GM12865 (cell line): ENCODE measurements at regions not wholly inside any gene's neighbourhood (a gene's known extent, or its start where the extent isn't known, plus 50 kb on each side); places are given as distances from the start of the nearest gene placed in this dataset.

ENCODE experiments used
- DNase-seq: peaks from one replicate; pipeline ENCODE4 v3.0.0; 2010; ENCODE audit warnings: low read depth
- H3K4me3 ChIP-seq: 2 replicates; pipeline ENCODE4 v1.5.1; 2011; ENCODE audit warnings: mild to moderate bottlenecking, low read depth, low read length, control low read depth
- TF ChIP-seq, protein P1 (sequence below): IDR thresholded peaks from 2 replicates; pipeline ENCODE4 v1.5.1; 2011; ENCODE audit warnings: low read length, control low read depth, low read depth, inconsistent platforms; ENCODE audit not compliant: insufficient read depth; ENCODE audit errors: missing control alignments

DNA sequence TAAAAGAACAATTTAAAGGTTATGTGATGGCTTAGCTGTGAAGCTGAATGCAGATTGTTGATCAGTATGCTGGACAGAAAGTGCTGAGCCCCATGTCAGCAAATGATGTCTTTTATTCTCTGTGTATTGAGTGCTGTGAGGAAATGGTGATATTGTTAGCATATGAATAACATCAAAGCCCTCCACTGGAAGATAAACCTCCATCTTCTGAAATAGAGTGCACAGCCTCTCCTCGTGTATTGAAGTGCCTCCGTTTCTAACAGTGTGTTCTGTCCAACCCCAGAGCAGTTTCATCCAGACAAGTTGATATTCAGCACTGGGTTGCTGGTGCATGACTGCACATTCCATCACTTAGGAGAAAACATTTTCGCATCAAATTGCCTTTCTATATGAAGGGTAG, 242.9 kb downstream of the CSNK1G3 start:
- no peak overlapping the region for H3K4me3 ChIP-seq
- TF ChIP-seq, protein P1, sequence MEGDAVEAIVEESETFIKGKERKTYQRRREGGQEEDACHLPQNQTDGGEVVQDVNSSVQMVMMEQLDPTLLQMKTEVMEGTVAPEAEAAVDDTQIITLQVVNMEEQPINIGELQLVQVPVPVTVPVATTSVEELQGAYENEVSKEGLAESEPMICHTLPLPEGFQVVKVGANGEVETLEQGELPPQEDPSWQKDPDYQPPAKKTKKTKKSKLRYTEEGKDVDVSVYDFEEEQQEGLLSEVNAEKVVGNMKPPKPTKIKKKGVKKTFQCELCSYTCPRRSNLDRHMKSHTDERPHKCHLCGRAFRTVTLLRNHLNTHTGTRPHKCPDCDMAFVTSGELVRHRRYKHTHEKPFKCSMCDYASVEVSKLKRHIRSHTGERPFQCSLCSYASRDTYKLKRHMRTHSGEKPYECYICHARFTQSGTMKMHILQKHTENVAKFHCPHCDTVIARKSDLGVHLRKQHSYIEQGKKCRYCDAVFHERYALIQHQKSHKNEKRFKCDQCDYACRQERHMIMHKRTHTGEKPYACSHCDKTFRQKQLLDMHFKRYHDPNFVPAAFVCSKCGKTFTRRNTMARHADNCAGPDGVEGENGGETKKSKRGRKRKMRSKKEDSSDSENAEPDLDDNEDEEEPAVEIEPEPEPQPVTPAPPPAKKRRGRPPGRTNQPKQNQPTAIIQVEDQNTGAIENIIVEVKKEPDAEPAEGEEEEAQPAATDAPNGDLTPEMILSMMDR, result no peak
- no peak for DNase-seq

DNA sequence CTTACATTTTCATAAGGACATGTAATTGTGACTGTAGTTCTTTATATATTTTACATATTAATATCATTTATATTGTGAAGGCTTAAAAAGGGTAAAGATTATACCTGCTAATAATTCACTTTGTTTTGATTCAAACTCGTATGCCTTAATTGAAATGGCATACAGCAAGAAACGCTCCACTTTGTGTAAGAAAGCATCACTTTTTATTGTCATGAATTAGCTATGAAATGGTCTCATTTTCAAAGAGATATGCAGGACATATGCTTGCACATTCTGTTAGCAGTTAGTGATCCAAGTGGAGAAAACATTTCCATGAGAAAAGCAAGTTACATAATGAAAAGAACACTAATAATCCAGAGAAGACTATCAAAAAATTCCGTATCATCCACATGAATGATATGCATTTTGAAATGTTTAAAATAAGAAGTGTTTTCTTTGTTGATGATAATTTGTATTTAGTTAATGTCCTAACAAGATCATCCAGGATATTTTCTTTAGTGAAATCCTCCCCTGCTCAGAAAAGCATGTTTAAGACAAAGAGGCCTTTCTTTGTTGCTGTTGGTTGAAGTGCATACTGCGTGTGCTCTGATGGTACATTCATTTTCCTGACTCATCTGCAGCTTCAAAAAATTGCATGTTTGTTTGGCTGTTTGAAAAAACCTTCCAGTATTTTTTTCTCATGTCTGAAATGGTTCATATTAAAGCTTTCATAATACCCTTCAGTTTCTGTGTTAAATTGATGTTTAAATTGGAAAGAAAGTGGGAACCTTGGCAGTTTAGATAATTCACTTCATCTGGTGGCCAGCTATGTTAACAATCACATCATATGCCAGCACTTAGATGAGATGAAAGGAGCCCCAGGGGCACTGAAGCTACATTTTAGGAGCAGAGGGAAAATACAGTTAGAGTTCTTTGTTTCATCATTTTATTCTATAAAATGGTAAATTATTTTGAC, 242.2 kb downstream of the CSNK1G3 start:
- DNase-seq, result no peak
- TF ChIP-seq, protein P1, result no peak

DNA sequence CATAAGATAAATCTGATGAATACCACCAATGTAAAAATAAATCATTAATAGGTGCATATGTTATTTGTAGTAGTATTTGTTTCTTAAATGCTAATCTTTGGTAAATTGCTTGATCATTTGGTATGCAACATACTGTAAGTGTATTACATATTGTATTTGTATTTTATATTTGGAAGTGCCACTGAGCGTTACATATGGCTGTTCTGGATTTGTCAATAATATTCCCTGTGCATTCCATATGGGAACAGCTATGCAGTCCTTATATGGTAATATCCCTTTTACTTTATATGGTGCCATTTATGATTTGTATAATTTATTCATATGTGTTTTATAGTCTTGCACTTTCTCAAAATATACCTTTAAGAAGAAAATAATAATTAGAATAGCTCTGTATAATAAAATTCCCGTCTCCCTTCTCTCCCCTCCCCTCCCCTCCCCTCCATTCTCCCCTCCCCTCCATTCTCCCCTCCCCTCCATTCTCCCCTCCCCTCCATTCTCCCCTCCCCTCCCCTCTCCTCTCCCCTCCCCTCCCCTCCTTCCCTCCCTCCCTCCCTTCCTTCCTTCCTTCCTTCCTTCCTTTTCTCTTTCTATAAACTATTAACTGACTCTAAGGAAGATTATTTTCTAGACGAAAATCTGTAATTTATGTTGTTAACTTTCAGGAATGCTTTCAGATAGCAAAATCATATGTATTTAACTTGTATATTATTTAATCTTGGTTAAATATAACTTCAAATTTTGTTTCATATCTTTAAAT, 241.4 kb downstream of the CSNK1G3 start:
- TF ChIP-seq, protein P1, result no peak
- no peak overlapping the region for H3K4me3 ChIP-seq
- no peak for DNase-seq

More for the DNA sequence above, 242.2 kb downstream of the CSNK1G3 start:
- no peak overlapping the region for H3K4me3 ChIP-seq

DNA sequence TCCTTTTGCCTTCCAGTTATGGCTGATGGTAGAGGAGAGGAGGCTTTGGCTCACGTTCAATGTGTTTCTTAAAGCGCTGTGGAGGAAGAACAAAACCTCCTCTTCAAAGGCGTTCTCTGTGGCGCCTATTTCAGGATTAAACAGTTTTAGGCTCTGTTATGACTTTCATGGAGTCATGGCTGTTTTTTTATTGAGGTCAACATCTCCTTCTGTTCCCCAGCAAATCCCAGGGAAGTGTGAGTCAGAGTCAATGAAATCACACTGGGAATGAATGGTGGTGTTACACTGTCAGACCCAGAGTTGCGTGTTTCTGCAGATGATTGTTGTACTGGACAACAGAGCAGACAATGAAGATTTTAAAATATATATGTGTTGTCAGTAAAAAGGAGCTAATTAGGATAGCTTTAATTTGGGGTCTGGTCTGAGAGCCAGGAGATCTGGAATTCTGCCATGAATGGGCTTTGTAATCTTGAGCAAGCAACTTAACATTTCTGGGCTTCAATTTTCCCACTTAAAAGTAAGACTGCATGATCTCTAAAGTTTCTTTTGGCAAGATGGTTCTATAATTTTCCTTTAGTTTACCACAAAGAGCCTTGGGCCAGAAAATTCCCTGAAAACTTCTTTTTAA, 240.7 kb downstream of the CSNK1G3 start:
- H3K4me3 ChIP-seq, result no peak overlapping the region
- TF ChIP-seq, protein P1, result no peak
- DNase-seq, result no peak

DNA sequence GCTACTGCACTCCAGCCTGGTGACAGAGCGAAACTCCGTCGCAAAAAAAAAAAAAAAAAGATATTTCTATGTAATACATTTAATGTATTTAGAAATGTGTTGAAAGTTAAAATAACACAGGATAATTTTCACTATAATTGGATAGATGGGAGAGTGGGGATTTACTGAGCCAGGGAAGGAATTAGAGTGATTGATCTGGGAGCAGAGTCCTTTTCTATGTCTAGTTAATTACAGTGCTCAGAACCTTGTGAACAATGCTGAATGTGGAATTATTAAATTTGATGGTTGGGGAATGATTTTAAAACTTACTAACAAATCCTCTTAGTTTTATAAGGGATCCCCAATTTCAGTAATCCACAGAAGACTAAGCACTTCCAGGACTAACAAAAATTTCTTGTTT, 239.7 kb downstream of the CSNK1G3 start:
- no peak for DNase-seq
- no peak overlapping the region for H3K4me3 ChIP-seq
- TF ChIP-seq, protein P1, result no peak

DNA sequence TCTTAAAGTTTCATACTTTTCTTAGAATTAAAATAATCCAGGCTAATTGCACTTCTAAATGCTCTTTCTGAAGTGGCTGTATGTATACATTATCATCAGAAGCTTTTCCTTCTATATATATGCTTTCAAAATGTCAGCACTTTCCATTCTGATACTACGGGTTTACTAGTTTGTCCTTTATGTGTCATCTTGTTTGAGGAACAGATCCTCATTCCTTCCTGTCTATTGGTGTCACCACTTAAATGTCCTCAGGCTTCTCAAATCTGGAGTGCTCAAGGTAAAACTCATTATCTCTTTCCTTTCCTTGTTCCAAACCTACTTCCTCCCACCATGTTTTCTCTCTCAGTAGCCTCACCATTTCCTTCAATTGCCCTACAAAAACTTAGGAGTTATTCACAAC, 236.3 kb downstream of the CSNK1G3 start:
- TF ChIP-seq, protein P1, result no peak
- no peak overlapping the region for H3K4me3 ChIP-seq
- DNase-seq, result no peak
